OCI-LY3 (cell line): ENCODE measurements at regions not wholly inside any gene's neighbourhood (a gene's known extent, or its start where the extent isn't known, plus 50 kb on each side); places are given as distances from the start of the nearest gene placed in this dataset.

Source experiments
- EZH2phosphoT487 ChIP-seq: fragments of 200-600 bp; shearing (Covaris generic); IDR thresholded peaks from 2 replicates; pipeline ENCODE4 v1.6.1; 2018; ENCODE audit warnings: antibody characterized with exemption, mixed run types, low read depth
- TF ChIP-seq, protein P1 (sequence below): fragments of 200-600, 300-600 bp; sonication (generic); IDR thresholded peaks from 2 replicates; pipeline ENCODE4 v1.5.1; 2014; ENCODE audit warnings: antibody characterized with exemption, low read length, low read depth

DNA sequence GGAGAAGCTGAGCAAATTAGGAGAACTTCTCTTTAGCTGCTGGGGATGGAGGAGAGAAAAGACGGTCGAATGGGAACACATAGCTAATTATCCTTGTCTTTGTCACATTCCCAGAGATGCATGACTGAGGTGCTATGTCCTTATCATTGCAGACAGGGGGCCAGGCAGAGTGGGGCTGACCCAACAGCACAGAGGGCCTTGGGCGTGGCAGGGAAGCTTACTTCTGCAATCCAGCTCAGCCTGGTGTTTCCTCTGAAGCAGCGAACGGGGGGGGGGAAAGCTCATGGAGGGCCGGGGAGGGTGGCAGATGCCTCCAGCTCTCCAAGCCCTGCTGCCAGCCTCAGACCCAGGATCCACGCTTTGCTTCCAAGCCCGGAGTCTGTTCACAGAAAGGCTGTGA lies 50.8 kb upstream of the HOPX start:
- TF ChIP-seq, protein P1, sequence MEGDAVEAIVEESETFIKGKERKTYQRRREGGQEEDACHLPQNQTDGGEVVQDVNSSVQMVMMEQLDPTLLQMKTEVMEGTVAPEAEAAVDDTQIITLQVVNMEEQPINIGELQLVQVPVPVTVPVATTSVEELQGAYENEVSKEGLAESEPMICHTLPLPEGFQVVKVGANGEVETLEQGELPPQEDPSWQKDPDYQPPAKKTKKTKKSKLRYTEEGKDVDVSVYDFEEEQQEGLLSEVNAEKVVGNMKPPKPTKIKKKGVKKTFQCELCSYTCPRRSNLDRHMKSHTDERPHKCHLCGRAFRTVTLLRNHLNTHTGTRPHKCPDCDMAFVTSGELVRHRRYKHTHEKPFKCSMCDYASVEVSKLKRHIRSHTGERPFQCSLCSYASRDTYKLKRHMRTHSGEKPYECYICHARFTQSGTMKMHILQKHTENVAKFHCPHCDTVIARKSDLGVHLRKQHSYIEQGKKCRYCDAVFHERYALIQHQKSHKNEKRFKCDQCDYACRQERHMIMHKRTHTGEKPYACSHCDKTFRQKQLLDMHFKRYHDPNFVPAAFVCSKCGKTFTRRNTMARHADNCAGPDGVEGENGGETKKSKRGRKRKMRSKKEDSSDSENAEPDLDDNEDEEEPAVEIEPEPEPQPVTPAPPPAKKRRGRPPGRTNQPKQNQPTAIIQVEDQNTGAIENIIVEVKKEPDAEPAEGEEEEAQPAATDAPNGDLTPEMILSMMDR, result no peak
- no peak for TF ChIP-seq EZH2phosphoT487
